Osteoblast (primary cell): ENCODE measurements at regions not wholly inside any gene's neighbourhood (a gene's known extent, or its start where the extent isn't known, plus 50 kb on each side); places are given as distances from the start of the nearest gene placed in this dataset.
"Not testable (repeated sequence)": the region's sequence is repeated elsewhere in the genome, so short reads cannot be mapped to it uniquely, and the experiment has no call there.

Experiments
- DNase-seq: peaks from one replicate; pipeline ENCODE4 v3.0.0; 2011; ENCODE audit warnings: low spot score, mixed read lengths; ENCODE audit not compliant: insufficient read length; ENCODE audit errors: missing footprints
- H2AFZ ChIP-seq: 2 replicates; pipeline ENCODE4 v1.6.0; 2011; ENCODE audit warnings: mild to moderate bottlenecking, low read length
- H3K27ac ChIP-seq: 2 replicates; pipeline ENCODE4 v1.5.1; 2011; ENCODE audit warnings: mild to moderate bottlenecking, low read depth, low read length, moderate library complexity
- H3K27me3 ChIP-seq: 2 replicates; pipeline ENCODE4 v1.6.0; 2012; ENCODE audit warnings: mild to moderate bottlenecking, control low read depth, inconsistent platforms, low read length, moderate library complexity; ENCODE audit not compliant: insufficient read depth
- H3K36me3 ChIP-seq: 2 replicates; pipeline ENCODE4 v1.5.1; 2011; ENCODE audit warnings: mild to moderate bottlenecking, low read length, control low read depth, moderate library complexity; ENCODE audit not compliant: insufficient read depth
- H3K4me1 ChIP-seq: 2 replicates; pipeline ENCODE4 v1.5.1; 2011; ENCODE audit warnings: mild to moderate bottlenecking, low read length, control low read depth, moderate library complexity; ENCODE audit not compliant: insufficient read depth
- H3K4me2 ChIP-seq: 2 replicates; pipeline ENCODE4 v1.6.0; 2011; ENCODE audit warnings: mild to moderate bottlenecking, low read length; ENCODE audit not compliant: insufficient read depth
- H3K4me3 ChIP-seq: fragments of 200-600 bp; sonication (generic); 3 replicates; pipeline ENCODE4 v1.5.1; 2012; ENCODE audit warnings: mild to moderate bottlenecking, low read length, inconsistent platforms; ENCODE audit not compliant: insufficient read depth
- H3K79me2 ChIP-seq: 2 replicates; pipeline ENCODE4 v1.6.0; 2012; ENCODE audit warnings: mild to moderate bottlenecking, low read length, control low read depth, inconsistent platforms; ENCODE audit not compliant: insufficient read depth
- H3K9me3 ChIP-seq: 2 replicates; pipeline ENCODE4 v1.5.1; 2011; ENCODE audit warnings: low read depth, low read length, control low read depth
- H4K20me1 ChIP-seq: 2 replicates; pipeline ENCODE4 v1.6.0; 2012; ENCODE audit warnings: mild to moderate bottlenecking, low read length, control low read depth; ENCODE audit not compliant: insufficient read depth
- TF ChIP-seq, protein P1 (sequence below): IDR thresholded peaks from 2 replicates; pipeline ENCODE4 v1.5.1; 2011; ENCODE audit warnings: mild to moderate bottlenecking, low read depth, low read length, moderate library complexity; ENCODE audit errors: extremely low read depth

DNA sequence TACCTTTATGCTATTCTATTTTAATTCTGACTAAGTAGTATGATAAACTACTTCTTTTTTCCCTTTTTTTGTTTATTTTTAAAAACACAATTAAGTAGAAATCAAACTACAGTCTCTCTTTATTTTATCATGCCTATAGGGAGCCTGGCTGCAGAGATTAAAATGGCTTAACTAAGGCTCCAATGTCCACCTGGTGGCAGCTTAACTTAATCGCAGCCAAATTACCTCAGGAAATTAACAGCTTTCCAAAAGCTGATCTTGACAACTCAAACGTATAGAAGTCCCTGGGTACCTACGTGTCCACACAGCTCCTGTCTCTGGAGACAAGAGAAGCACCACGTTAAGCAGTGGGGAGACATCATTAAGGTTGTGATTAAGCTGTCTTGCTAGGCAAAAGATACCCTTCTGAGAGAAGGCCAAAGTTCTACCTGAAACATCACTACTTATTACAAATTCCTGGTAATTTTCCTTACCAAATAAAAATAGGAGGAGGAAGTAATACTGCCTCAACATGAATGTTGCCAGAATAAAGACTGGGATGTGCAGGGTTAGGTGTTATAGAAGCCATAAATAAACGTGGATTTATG lies 63.2 kb upstream of the SNX19 start:
- Histone ChIP-seq H2AFZ (peak overlapping the region; percentile 37), H3K79me2 (no peaks in the 10 kb centered on the region)
- peak; percentile 88 for DNase-seq

GRCh38 chr11:130980071-130980862 lies 64.0 kb upstream of the SNX19 start:
- H3K9me3 ChIP-seq = no peaks in the 10 kb centered on the region
- TF ChIP-seq, protein P1, sequence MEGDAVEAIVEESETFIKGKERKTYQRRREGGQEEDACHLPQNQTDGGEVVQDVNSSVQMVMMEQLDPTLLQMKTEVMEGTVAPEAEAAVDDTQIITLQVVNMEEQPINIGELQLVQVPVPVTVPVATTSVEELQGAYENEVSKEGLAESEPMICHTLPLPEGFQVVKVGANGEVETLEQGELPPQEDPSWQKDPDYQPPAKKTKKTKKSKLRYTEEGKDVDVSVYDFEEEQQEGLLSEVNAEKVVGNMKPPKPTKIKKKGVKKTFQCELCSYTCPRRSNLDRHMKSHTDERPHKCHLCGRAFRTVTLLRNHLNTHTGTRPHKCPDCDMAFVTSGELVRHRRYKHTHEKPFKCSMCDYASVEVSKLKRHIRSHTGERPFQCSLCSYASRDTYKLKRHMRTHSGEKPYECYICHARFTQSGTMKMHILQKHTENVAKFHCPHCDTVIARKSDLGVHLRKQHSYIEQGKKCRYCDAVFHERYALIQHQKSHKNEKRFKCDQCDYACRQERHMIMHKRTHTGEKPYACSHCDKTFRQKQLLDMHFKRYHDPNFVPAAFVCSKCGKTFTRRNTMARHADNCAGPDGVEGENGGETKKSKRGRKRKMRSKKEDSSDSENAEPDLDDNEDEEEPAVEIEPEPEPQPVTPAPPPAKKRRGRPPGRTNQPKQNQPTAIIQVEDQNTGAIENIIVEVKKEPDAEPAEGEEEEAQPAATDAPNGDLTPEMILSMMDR = no peak

More for the DNA sequence above, 63.2 kb upstream of the SNX19 start:
- H3K27ac ChIP-seq = no peak overlapping the region
- H3K4me1 ChIP-seq = no peaks in the 10 kb centered on the region
- no peak overlapping the region for H3K4me2 ChIP-seq
- H3K4me3 ChIP-seq = no peak overlapping the region
- H4K20me1 ChIP-seq = no peaks in the 10 kb centered on the region
- peaks cover 14% of the 10 kb centered on the region for H3K27me3 ChIP-seq
- no peaks in the 10 kb centered on the region for H3K36me3 ChIP-seq
- TF ChIP-seq, protein P1 = peak; percentile 67
- H3K9me3 ChIP-seq = no peaks in the 10 kb centered on the region

DNA sequence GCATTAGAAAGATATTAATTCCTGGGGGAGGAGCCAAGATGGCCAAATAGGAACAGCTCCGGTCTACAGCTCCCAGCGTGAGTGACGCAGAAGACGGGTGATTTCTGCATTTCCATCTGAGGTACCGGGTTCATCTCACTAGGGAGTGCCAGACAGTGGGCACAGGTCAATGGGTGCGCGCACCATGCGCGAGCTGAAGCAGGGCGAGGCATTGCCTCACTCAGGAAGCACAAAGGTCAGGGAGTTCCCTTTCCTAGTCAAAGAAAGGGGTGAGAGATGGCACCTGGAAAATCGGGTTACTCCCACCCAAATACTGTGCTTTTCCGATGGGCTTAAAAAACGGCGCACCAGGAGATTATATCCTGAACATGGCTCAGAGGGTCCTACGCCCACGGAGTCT lies 68.0 kb upstream of the SNX19 start:
- not testable (repeated sequence) for H4K20me1 ChIP-seq, H3K36me3 ChIP-seq, H3K4me3 ChIP-seq, H3K79me2 ChIP-seq, H3K4me1 ChIP-seq, H3K9me3 ChIP-seq, DNase-seq, H3K27ac ChIP-seq, H3K27me3 ChIP-seq, H3K4me2 ChIP-seq, H2AFZ ChIP-seq

More at GRCh38 chr11:130980071-130980862, 64.0 kb upstream of the SNX19 start:
- Histone ChIP-seq H3K36me3 (no peaks in the 10 kb centered on the region), H3K27ac (no peak overlapping the region), H3K27me3 (peaks cover 10% of the 10 kb centered on the region), H3K4me3 (no peak overlapping the region), H3K79me2 (no peaks in the 10 kb centered on the region), H2AFZ (peak overlapping the region; percentile 4), H4K20me1 (no peaks in the 10 kb centered on the region), H3K4me2 (no peak overlapping the region), H3K4me1 (no peaks in the 10 kb centered on the region)
- DNase-seq = peak; percentile 29

DNA sequence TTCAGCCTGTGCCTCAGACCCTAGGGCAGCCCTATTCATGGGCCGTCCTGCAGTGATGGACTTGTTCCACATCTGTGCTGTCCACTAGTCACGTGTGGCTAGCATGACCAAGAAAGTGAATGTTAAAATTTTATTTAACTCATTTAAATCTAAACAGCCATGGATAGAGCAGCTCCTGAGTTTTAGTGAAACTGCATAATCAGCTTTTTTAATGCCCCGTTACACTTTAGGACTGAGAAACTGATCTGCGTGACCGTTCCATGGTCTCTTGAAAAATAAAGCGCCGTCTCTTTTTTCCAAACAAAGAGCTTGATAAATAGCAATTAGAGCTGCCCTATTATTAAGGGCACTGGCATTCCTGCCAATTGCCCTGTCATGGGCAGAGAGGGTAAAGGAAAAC lies 76.5 kb upstream of the SNX19 start:
- H4K20me1 ChIP-seq = no peaks in the 10 kb centered on the region
- H3K4me2 ChIP-seq = no peak overlapping the region
- no peaks in the 10 kb centered on the region for H3K79me2 ChIP-seq
- no peak overlapping the region for H3K4me3 ChIP-seq
- H3K9me3 ChIP-seq = no peaks in the 10 kb centered on the region
- TF ChIP-seq, protein P1 = no peak
- H3K27me3 ChIP-seq = no peaks in the 10 kb centered on the region
- H3K27ac ChIP-seq = no peak overlapping the region
- H2AFZ ChIP-seq = no peak overlapping the region
- no peaks in the 10 kb centered on the region for H3K36me3 ChIP-seq
- DNase-seq = no peak
- H3K4me1 ChIP-seq = no peaks in the 10 kb centered on the region
